Cardiac fibroblast (primary cell): ENCODE measurements at regions not wholly inside any gene's neighbourhood (a gene's known extent, or its start where the extent isn't known, plus 50 kb on each side); places are given as distances from the start of the nearest gene placed in this dataset.

Experiments
- DNase-seq, 2 donors: peaks; one replicate each; pipeline versions ENCODE4 v3.0.0 to v3.0.0-alpha.2; 2010; ENCODE audit warnings: low read depth in 2 of 2
- H3K4me3 ChIP-seq, 2 donors: replicated peaks in 1 of 2; 1 replicate in 1 of 2; 2 replicates in 1 of 2; pipeline ENCODE4 v1.5.1; 2011; ENCODE audit warnings: low read depth in 2 of 2, low read length in 2 of 2, mild to moderate bottlenecking in 2 of 2, moderate library complexity in 1 of 2
- TF ChIP-seq, protein P1 (sequence below): IDR thresholded peaks from one replicate; pipeline ENCODE4 v1.5.1; 2011; ENCODE audit warnings: low read depth, mild to moderate bottlenecking, low read length, inconsistent platforms

GRCh38 chr1:157235307-157235706 lies 97.1 kb upstream of the ETV3 start:
- TF ChIP-seq, protein P1, sequence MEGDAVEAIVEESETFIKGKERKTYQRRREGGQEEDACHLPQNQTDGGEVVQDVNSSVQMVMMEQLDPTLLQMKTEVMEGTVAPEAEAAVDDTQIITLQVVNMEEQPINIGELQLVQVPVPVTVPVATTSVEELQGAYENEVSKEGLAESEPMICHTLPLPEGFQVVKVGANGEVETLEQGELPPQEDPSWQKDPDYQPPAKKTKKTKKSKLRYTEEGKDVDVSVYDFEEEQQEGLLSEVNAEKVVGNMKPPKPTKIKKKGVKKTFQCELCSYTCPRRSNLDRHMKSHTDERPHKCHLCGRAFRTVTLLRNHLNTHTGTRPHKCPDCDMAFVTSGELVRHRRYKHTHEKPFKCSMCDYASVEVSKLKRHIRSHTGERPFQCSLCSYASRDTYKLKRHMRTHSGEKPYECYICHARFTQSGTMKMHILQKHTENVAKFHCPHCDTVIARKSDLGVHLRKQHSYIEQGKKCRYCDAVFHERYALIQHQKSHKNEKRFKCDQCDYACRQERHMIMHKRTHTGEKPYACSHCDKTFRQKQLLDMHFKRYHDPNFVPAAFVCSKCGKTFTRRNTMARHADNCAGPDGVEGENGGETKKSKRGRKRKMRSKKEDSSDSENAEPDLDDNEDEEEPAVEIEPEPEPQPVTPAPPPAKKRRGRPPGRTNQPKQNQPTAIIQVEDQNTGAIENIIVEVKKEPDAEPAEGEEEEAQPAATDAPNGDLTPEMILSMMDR: no peak
- no peak overlapping the region for H3K4me3 ChIP-seq

DNA sequence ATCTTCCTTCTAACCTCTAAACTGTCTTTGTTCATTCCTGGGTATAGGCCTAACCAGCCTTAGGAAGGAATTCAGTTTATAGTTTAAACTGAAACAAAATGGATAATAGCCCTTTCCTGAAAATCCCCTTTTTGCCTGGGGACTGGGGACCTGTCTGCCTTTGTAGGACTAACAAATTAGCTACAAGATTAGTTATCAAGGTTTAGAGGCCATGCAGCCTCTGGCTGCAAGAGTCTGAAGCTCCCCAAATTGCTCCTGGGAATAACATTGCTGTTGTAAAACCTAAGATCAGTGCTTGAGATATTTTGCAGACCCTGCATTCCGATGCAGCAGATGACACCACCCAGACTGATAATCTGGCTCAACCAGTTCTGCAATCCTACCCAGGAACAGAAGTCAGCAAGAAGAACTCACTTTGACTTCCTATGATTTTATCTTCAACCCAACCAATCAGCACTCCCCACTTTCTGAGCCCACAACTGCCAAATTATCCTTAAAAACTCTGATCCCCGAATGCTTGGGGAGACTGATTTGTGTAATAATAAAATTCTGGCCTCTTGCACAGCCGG lies 96.6 kb upstream of the ETV3 start:
- no peak for DNase-seq
- TF ChIP-seq, protein P1: no peak

More at GRCh38 chr1:157235307-157235706, 97.1 kb upstream of the ETV3 start:
- DNase-seq: no peak

DNA sequence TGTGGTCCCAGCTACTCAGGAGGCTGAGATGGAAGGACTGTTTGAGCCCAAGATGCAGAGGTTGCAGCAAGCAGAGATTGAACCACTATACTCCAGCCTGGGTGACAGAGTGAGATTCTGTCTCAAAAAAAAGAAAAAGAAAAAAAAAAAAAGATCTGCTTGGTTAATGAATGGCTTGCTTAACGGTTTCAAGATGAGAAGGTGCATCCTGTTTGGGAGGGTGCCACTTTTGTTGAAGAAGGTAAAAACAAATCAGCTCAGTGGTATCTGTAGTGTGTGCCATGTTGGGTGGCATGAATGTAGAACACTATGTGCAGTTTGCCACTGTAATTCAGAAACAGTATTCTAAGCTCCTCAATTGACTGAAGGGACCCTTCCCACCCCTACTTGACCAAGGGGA lies 94.9 kb upstream of the ETV3 start:
- TF ChIP-seq, protein P1: no peak
- DNase-seq: no peak
- no peak overlapping the region for H3K4me3 ChIP-seq

More for the DNA sequence above, 96.6 kb upstream of the ETV3 start:
- H3K4me3 ChIP-seq: no peak overlapping the region

DNA sequence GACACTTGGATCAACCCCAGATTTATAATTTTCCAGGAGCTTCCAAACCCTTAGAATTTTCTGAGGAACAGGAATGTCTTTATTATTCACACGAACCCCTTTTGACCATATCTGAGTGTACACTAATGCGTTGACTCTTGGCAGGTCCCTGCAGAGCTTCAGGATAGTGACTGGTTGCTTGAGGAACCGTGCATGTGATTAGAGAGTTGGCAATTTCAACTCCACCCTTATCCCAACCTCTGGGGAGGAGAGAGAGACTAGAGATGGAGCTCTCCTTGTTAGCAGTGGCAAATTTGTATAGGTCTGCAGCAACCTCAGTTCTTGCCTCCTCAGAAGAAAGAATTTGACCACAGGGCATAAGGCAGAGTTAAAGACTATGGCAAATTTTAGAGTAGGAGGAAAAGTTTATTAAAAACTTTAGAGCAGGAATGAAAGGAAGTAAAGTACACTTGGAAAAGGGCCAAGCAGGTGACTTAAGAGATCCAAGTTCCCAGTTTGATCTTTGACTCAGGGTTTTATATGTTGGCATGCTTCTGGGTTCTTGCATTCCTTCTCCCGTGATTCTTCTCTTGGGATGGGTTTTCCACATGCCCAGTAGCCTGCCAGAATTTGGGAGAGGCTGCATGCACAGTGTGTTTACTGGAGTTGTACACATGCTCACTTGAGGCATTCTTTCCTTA lies 93.8 kb upstream of the ETV3 start:
- no peak for DNase-seq
- H3K4me3 ChIP-seq: no peak overlapping the region
- TF ChIP-seq, protein P1: no peak

DNA sequence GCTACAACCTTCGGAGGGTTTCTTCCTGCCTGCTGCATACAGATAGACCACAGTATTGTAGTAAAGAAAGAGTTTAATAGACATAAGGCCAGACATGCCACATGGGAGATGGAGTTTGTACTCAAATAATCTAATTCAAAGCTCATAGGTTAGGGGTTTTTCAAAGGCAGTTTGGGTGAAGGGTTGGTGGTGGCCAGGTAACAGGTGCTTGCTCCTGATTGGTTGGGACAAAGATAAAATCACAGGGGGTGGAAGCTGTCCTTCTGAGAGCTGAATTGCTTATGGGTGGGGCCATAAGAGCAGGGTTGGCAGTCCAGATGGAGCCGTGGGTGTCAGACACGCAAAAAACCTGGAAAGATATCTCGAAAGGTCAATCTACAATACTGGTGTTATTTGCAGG lies 92.3 kb upstream of the ETV3 start:
- no peak for DNase-seq
- no peak overlapping the region for H3K4me3 ChIP-seq

DNA sequence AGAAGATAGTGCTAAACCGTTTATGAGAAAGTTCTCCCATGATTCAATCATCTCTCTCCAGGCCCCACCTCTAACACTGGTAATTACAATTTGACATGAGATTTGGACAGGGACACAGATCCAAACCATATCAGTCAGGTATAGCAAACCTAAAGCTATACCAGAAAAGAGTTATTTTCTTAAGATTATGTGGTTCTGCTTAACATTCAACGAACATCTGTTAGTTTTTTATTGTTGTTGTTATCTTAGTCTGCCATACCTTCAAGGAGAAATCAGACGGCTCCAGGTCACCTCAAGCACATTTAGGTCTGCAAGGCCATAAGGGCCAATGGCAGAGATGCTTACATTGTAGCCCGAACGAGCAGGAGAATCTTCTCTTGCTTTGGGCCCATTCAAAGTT lies 89.5 kb upstream of the ETV3 start:
- no peak overlapping the region for H3K4me3 ChIP-seq
- TF ChIP-seq, protein P1: no peak
- DNase-seq: no peak

More for the DNA sequence above, 92.3 kb upstream of the ETV3 start:
- TF ChIP-seq, protein P1: no peak
